AG09319 (cell line): ENCODE measurements at regions not wholly inside any gene's neighbourhood (a gene's known extent, or its start where the extent isn't known, plus 50 kb on each side); places are given as distances from the start of the nearest gene placed in this dataset.

ENCODE experiments used
- DNase-seq: peaks from one replicate; pipeline ENCODE4 v3.0.0-alpha.2; 2010; ENCODE audit warnings: low read depth; ENCODE audit errors: extremely low read depth
- TF ChIP-seq, protein P1 (sequence below): IDR thresholded peaks from 2 replicates; pipeline ENCODE4 v1.5.1; 2011; ENCODE audit warnings: low read depth, mild to moderate bottlenecking, inconsistent platforms, low read length, moderate library complexity

DNA sequence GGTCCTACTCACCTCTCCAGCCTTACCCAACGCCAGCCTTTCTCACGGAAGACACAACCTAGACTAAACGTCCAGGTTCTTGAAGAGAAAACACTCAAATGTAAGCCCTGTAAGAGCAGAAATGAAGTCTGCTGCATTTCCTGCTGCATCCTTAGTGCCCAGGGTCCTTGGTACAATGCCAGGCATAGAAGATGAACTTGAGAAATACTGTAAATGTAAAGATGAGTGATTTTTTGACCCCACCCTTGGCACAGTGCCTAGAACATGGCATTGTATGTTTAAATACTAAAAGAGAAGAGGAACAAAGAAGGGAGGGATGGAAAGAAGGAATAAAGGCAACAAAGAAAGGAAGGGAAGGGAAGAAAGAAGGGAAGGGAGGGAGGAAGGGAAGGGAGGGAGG, 514.6 kb downstream of the MED13L start:
- TF ChIP-seq, protein P1, sequence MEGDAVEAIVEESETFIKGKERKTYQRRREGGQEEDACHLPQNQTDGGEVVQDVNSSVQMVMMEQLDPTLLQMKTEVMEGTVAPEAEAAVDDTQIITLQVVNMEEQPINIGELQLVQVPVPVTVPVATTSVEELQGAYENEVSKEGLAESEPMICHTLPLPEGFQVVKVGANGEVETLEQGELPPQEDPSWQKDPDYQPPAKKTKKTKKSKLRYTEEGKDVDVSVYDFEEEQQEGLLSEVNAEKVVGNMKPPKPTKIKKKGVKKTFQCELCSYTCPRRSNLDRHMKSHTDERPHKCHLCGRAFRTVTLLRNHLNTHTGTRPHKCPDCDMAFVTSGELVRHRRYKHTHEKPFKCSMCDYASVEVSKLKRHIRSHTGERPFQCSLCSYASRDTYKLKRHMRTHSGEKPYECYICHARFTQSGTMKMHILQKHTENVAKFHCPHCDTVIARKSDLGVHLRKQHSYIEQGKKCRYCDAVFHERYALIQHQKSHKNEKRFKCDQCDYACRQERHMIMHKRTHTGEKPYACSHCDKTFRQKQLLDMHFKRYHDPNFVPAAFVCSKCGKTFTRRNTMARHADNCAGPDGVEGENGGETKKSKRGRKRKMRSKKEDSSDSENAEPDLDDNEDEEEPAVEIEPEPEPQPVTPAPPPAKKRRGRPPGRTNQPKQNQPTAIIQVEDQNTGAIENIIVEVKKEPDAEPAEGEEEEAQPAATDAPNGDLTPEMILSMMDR, result no peak
- no peak for DNase-seq

DNA sequence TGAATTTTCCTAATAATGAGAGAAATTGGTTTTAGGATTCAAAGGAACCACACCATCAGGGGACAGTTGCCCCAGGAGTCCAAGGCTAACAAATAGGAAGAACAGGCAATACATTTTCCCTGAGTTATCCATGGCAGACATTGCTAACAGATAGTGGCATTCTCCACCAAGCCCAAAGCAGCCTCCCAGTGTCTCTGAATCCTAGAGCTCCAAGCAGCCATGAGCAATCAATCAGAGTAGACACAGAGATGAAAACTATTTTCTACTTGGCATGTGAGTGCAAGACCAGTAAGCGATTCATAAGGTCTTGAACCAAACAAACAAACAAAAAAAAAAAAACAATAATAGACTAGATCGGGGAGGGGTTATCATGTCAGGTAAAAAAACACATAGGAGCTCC, 515.7 kb downstream of the MED13L start:
- DNase-seq, result no peak
- TF ChIP-seq, protein P1, result no peak

DNA sequence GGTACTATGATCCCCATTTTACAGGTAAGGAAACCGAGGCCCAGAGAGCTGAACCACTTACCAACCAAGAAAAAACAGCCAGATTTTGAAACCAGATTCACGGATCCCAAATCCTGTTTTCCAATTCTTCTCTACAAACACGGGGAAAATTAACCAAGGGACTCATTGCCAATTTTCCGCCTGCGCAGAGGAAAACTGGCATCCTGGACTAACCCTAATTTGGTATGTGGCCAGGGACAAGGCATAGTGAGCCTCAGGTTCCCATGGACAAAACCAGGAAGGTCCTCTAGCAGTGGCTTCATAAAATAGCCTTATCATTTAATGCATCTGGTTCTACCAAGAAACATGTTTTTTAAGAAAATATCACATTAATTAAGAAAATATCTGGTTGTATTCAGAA, 517.3 kb downstream of the MED13L start:
- no peak for DNase-seq
- TF ChIP-seq, protein P1, result no peak

DNA sequence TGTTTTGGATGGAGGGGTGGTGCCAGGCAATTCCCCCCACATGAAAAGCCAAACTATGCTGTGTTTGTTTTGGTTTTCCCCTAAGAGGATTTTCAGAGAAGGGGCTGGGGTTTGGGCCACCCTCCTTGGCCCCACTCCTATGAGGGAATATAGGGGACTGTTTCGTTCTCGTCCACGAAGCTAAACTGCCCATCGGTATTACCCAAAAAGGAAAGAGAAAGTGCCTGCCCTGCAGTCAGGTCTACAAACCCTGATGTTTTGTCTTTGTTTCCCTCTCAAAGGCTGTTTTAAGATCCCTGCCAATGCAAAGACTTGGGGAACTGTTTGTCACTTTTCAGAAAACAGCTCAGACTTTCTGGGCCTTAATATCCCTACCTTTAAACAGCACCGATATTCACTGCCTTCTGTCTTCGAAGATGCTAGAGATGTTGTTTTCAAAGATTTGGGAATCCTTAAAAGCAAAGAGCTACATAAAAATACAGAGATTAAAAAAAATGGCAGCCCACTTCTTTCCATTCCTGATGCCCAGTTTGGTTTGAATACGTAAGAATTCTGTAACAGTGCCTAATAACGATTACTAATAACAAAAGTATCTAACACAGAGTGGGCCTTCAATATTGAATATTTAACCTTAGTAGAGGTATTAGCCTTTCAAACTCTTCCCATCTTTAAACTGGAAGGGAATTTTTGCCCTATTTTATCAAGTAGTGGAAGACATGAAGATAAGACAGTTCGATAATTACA, 518.4 kb downstream of the MED13L start:
- TF ChIP-seq, protein P1, result no peak
- no peak for DNase-seq

DNA sequence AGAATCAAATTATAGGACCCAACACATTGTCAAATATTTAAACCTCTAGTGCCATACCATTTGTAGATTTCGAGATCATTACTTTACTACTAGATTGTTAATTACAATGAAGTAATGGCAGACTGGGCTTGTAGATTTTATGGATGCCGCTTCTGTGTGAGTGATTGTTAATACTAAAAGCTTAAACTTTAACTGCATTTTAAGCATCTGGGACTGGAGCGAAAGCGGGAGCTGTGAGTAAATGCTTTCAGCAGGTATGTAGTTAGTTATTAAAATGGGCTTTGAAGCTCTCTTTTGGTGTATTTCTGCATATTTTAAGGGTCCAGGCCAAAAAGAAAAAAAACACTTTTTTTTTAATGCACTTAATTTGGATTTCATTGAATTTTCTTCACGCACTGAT, 519.3 kb downstream of the MED13L start:
- TF ChIP-seq, protein P1, result no peak
- DNase-seq, result no peak

DNA sequence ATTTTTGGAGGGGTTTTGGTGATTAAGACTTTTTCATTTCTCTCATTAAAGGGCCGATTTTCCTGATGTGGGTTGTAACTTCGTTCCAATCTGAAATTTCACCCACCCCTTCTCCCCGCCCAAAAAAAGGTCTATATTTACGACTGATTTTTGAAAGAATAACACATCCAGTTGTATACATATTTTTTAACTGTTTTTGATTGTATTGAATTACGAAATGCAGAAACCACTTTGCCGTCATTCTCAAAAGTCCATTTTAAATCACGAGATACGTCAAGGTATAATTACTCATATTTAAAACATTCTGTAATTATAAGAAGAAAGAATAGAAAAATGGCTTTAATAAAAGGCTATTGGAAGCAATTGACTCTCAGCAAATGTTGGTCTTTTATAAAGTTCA, 520.7 kb downstream of the MED13L start:
- TF ChIP-seq, protein P1, result no peak
- no peak for DNase-seq

DNA sequence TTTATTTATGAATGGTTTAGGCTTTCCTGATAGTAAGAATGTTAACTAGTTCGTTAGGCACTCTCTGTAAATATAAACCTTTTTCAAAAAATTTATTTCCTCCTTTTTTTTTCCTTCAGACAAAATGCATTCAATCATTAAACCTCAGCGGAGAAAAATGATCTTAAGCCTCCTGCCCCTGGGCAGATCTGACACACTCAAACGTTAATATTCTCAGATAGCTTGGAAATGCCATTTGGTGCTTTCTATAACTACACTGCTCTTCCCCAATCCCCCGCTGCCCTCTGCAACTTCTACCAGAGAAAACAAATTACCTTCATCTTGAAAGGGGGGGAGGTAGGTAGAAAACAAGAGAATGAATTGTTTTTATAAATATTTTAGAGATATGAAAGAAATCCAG, 521.2 kb downstream of the MED13L start:
- TF ChIP-seq, protein P1, result no peak
- DNase-seq, result no peak
